ENCODE measurements at regions not wholly inside any gene's neighbourhood (a gene's known extent, or its start where the extent isn't known, plus 50 kb on each side); places are given as distances from the start of the nearest gene placed in this dataset.

GRCh38 chr3:74808506-74809275, 194.2 kb upstream of the CNTN3 start:
- POLR2A ChIA-PET, result no interaction called here
- DNase-seq (ENCODE audit: low read depth in 1 of 2, low spot score in 1 of 2) (no peak), ATAC-seq (no peak), FAIRE-seq (no peak)
- H3K4me2 ChIP-seq, result no peak overlapping the region
- no peak overlapping the region for H3K4me3 ChIP-seq
- WGBS (ENCODE audit: missing lambda C conversion rate), result 0% methylated on average over 1 of the region's 1 CpG
- no peak for TF ChIP-seq BHLHE40 (IDR thresholded peaks at IDR 0.05; ENCODE audit: low read depth, low read length)
- TF ChIP-seq NPAS2 (CRISPR knock-in tag; IDR thresholded peaks at IDR 0.05; ENCODE audit: borderline replicate concordance), result no peak
- TF ChIP-seq HES2 (IDR thresholded peaks at IDR 0.05), result no peak
- TF ChIP-seq HOXB5 (CRISPR knock-in tag; IDR thresholded peaks at IDR 0.05), result no peak
- TF ChIP-seq JUN (IDR thresholded peaks at IDR 0.05), result no peak
- no peak for TF ChIP-seq CBX2 (IDR thresholded peaks at IDR 0.05; ENCODE audit: borderline replicate concordance, low read depth)
- TF ChIP-seq KDM5A (IDR thresholded peaks at IDR 0.05), result no peak
- TF ChIP-seq TP53 (CRISPR knock-in tag; IDR thresholded peaks at IDR 0.05), result no peak
- no peak for TF ChIP-seq JUNB (IDR thresholded peaks at IDR 0.05)
- CTCF ChIA-PET, result no interaction called here
- no peaks in the 10 kb centered on the region for H3K9me3 ChIP-seq
- no peak overlapping the region for H3K27ac ChIP-seq
- H3K4me1 ChIP-seq, result no peaks in the 10 kb centered on the region

- FAIRE-seq (no peak), DNase-seq (ENCODE audit: low read depth in 1 of 2, low spot score in 1 of 2) (no peak), ATAC-seq (no peak)
- ChIA-PET POLR2A (no interaction called here), CTCF (no interaction called here)
- 1% methylated on average over 2 of the region's 2 CpGs for WGBS (ENCODE audit: missing lambda C conversion rate)
- Histone ChIP-seq H3K4me1 (no peaks in the 10 kb centered on the region), H3K9me3 (no peaks in the 10 kb centered on the region), H3K27ac (no peak overlapping the region), H3K4me2 (no peak overlapping the region), H3K4me3 (no peak overlapping the region)
- TF ChIP-seq RNF2 (IDR thresholded peaks at IDR 0.05; ENCODE audit: borderline replicate concordance, low read depth), result no peak
- no peak for TF ChIP-seq EHMT2 (IDR thresholded peaks at IDR 0.05; ENCODE audit: low read depth)
- TF ChIP-seq CBX8 (IDR thresholded peaks at IDR 0.05), result no peak
- TF ChIP-seq RAD21 (conservative IDR thresholded peaks at IDR 0.05 in 1 of 2, IDR thresholded peaks at IDR 0.05 in 1 of 2), result no peak
- no peak for TF ChIP-seq ZSCAN20 (CRISPR knock-in tag; IDR thresholded peaks at IDR 0.05)
- TF ChIP-seq HMGXB4 (CRISPR knock-in tag; IDR thresholded peaks at IDR 0.05; ENCODE audit: borderline replicate concordance), result no peak
- TF ChIP-seq HDAC2 (IDR thresholded peaks at IDR 0.05), result no peak
- TF ChIP-seq GATA3 (IDR thresholded peaks at IDR 0.05; ENCODE audit: borderline replicate concordance), result no peak
- TF ChIP-seq SMC3 (IDR thresholded peaks at IDR 0.05), result no peak
- no peak for TF ChIP-seq E2F6 (IDR thresholded peaks at IDR 0.05; ENCODE audit: borderline replicate concordance, low read depth)
- no peak for TF ChIP-seq JUNB (IDR thresholded peaks at IDR 0.05)
- no peak for TF ChIP-seq SREBF2 (IDR thresholded peaks at IDR 0.05)
- no peak for TF ChIP-seq HOXB13 (CRISPR knock-in tag; IDR thresholded peaks at IDR 0.05; ENCODE audit: low read depth)
Observed at GRCh38 chr3:74801924-74802323, 187.5 kb upstream of the CNTN3 start.

- ATAC-seq (peak in 1 of 2 experiments; percentile 50; a peak in 1 of 6 replicates), DNase-seq (ENCODE audit: low read depth in 1 of 2, low spot score in 1 of 2) (peak in 1 of 2 experiments; percentile 24), FAIRE-seq (no peak)
- Histone ChIP-seq H3K4me2 (no peak overlapping the region), H3K27ac (no peak overlapping the region), H3K4me3 (no peak overlapping the region), H3K9me3 (no peaks in the 10 kb centered on the region), H3K4me1 (no peaks in the 10 kb centered on the region)
- WGBS (ENCODE audit: missing lambda C conversion rate), result 3% methylated on average over 3 of the region's 3 CpGs
- ChIA-PET CTCF (no interaction called here), POLR2A (no interaction called here)
- TF ChIP-seq ZNF302 (CRISPR knock-in tag; IDR thresholded peaks at IDR 0.05) (no peak), JUNB (IDR thresholded peaks at IDR 0.05) (peak; percentile 32; the same call in 1 of the 2 replicates), RARB (CRISPR knock-in tag; IDR thresholded peaks at IDR 0.05) (no peak), MYC (IDR thresholded peaks at IDR 0.05; ENCODE audit: borderline replicate concordance, low read length) (no peak), HMGXB4 (CRISPR knock-in tag; IDR thresholded peaks at IDR 0.05; ENCODE audit: borderline replicate concordance) (no peak), MAX (IDR thresholded peaks at IDR 0.05) (no peak), HOXA7 (CRISPR knock-in tag; IDR thresholded peaks at IDR 0.05) (no peak), FOSB (CRISPR knock-in tag; IDR thresholded peaks at IDR 0.05) (no peak), CBX2 (IDR thresholded peaks at IDR 0.05; ENCODE audit: borderline replicate concordance, low read depth) (no peak), HES2 (IDR thresholded peaks at IDR 0.05) (no peak), FOXS1 (CRISPR knock-in tag; IDR thresholded peaks at IDR 0.05) (no peak), FOSL2 (IDR thresholded peaks at IDR 0.05) (peak; percentile 37; the same call in 1 of the 2 replicates), FOSL2 (CRISPR knock-in tag; IDR thresholded peaks at IDR 0.05) (peak; percentile 32; the same call in 1 of the 2 replicates), HOXB13 (CRISPR knock-in tag; IDR thresholded peaks at IDR 0.05; ENCODE audit: low read depth) (no peak)
Observed at GRCh38 chr3:74789111-74789510, 174.7 kb upstream of the CNTN3 start.
